SK-N-SH treated with all-trans-retinoic acid at 6 μM for 48 hours (cell line): ENCODE measurements at regions not wholly inside any gene's neighbourhood (a gene's known extent, or its start where the extent isn't known, plus 50 kb on each side); places are given as distances from the start of the nearest gene placed in this dataset.

Experiments used
- BACH2 ChIP-seq: fragments of 250-450 bp; sonication (Bioruptor Pico); IDR thresholded peaks from 2 replicates; pipeline ENCODE4 v1.9.0; 2021; ENCODE audit warnings: mild to moderate bottlenecking, borderline replicate concordance
- ESRRG ChIP-seq: fragments of 250-450 bp; sonication (Bioruptor Pico); IDR thresholded peaks from 2 replicates; pipeline ENCODE4 v1.6.1; 2021; ENCODE audit warnings: mild to moderate bottlenecking
- GLIS3 ChIP-seq: fragments of 250-450 bp; sonication (Bioruptor Pico); IDR thresholded peaks from 2 replicates; pipeline ENCODE4 v1.5.0; 2020; ENCODE audit warnings: mild to moderate bottlenecking, moderate library complexity
- PATZ1 ChIP-seq: fragments of 250-450 bp; sonication (Bioruptor Pico); IDR thresholded peaks from 2 replicates; pipeline ENCODE4 v1.8.0; 2020; ENCODE audit warnings: mild to moderate bottlenecking, moderate library complexity, borderline replicate concordance
- POU6F1 ChIP-seq: fragments of 250-450 bp; sonication (Bioruptor Pico); IDR thresholded peaks from 2 replicates; pipeline ENCODE4 v1.8.0; 2021; ENCODE audit warnings: low read depth, mild to moderate bottlenecking, moderate library complexity, borderline replicate concordance
- TOX ChIP-seq: fragments of 250-450 bp; sonication (Bioruptor Pico); IDR thresholded peaks from 2 replicates; pipeline ENCODE4 v1.8.0; 2021; ENCODE audit warnings: mild to moderate bottlenecking, moderate library complexity, borderline replicate concordance
- ZFP30 ChIP-seq: fragments of 450-650 bp; formaldehyde crosslinking; IDR thresholded peaks from 2 replicates; pipeline ENCODE4 v1.5.0; 2022; ENCODE audit warnings: mild to moderate bottlenecking, moderate library complexity
- ZNF8 ChIP-seq: fragments of 450-650 bp; formaldehyde crosslinking; IDR thresholded peaks from 2 replicates; pipeline ENCODE4 v1.5.0; 2020; ENCODE audit warnings: mild to moderate bottlenecking, moderate library complexity
- TF ChIP-seq, protein P1 (sequence below): fragments of 250-450 bp; sonication (Bioruptor Pico); IDR thresholded peaks from 2 replicates; pipeline ENCODE4 v1.5.0; 2020; ENCODE audit warnings: mild to moderate bottlenecking, moderate library complexity

DNA sequence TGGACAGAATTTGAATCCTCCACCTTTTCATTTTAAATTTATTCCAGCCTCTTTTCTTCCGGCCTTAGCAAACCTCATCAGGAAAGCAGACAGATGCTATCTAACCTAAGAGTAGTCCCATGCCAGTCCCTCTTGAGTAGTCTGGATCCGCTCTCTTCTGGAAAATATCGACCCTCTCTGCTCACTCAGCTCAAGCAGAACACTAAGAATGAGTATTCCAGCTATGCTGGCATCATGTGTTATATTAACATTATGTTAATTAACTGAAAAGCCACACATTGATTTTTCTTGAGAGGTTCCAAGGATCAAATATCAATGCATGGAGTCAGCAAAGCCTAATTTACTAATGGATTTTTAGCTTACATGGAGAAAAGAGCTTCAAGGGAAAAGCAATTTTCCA is 161.4 kb downstream of the ID4 start:
- TF ChIP-seq TOX (CRISPR knock-in tag) (no peak), ZFP30 (CRISPR knock-in tag) (no peak), PATZ1 (CRISPR knock-in tag) (no peak), BACH2 (CRISPR knock-in tag) (no peak), ESRRG (CRISPR knock-in tag) (no peak), GLIS3 (CRISPR knock-in tag) (no peak), ZNF8 (CRISPR knock-in tag) (no peak), POU6F1 (CRISPR knock-in tag) (no peak)
- TF ChIP-seq, protein P1, sequence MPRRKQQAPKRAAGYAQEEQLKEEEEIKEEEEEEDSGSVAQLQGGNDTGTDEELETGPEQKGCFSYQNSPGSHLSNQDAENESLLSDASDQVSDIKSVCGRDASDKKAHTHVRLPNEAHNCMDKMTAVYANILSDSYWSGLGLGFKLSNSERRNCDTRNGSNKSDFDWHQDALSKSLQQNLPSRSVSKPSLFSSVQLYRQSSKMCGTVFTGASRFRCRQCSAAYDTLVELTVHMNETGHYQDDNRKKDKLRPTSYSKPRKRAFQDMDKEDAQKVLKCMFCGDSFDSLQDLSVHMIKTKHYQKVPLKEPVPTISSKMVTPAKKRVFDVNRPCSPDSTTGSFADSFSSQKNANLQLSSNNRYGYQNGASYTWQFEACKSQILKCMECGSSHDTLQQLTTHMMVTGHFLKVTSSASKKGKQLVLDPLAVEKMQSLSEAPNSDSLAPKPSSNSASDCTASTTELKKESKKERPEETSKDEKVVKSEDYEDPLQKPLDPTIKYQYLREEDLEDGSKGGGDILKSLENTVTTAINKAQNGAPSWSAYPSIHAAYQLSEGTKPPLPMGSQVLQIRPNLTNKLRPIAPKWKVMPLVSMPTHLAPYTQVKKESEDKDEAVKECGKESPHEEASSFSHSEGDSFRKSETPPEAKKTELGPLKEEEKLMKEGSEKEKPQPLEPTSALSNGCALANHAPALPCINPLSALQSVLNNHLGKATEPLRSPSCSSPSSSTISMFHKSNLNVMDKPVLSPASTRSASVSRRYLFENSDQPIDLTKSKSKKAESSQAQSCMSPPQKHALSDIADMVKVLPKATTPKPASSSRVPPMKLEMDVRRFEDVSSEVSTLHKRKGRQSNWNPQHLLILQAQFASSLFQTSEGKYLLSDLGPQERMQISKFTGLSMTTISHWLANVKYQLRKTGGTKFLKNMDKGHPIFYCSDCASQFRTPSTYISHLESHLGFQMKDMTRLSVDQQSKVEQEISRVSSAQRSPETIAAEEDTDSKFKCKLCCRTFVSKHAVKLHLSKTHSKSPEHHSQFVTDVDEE (CRISPR knock-in tag) = no peak
